HL-60 (cell line): ENCODE measurements at regions not wholly inside any gene's neighbourhood (a gene's known extent, or its start where the extent isn't known, plus 50 kb on each side); places are given as distances from the start of the nearest gene placed in this dataset.

Experiments used
- POLR2AphosphoS5 ChIP-seq: IDR thresholded peaks from 2 replicates; pipeline ENCODE4 v1.6.1; 2012; ENCODE audit warnings: low read depth
- TF ChIP-seq, protein P1 (sequence below): IDR thresholded peaks from one replicate; pipeline ENCODE4 v1.5.1; 2011; ENCODE audit warnings: low read length, control low read depth, inconsistent platforms; ENCODE audit not compliant: insufficient read depth

DNA sequence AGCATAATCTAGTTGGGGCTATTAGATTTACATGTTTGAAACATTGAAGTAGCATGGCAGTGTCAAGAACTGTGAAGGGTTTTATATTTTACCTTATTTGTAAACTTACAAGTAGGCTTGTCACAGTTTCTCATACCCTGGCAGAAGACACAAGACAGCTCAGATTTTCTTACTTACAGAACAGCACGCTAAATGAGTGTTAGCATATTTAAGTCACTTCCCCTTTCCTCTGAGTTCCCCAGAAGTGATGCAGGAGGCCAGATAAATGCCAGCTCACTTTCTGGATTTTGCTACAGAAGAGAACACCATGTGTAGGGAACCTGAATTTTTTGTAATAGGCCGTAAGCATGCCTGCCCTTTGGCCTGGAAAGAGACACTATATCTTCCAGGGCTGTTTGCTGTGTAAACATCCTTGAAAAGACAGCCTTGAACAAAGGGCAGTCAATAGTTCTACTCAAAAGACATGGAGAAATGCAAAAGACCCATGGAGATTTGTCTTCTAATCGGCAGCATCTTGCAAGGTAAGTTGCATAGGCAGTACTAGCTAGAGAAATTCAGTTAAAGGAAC lies 279.1 kb downstream of the PHF14 start:
- TF ChIP-seq, protein P1, sequence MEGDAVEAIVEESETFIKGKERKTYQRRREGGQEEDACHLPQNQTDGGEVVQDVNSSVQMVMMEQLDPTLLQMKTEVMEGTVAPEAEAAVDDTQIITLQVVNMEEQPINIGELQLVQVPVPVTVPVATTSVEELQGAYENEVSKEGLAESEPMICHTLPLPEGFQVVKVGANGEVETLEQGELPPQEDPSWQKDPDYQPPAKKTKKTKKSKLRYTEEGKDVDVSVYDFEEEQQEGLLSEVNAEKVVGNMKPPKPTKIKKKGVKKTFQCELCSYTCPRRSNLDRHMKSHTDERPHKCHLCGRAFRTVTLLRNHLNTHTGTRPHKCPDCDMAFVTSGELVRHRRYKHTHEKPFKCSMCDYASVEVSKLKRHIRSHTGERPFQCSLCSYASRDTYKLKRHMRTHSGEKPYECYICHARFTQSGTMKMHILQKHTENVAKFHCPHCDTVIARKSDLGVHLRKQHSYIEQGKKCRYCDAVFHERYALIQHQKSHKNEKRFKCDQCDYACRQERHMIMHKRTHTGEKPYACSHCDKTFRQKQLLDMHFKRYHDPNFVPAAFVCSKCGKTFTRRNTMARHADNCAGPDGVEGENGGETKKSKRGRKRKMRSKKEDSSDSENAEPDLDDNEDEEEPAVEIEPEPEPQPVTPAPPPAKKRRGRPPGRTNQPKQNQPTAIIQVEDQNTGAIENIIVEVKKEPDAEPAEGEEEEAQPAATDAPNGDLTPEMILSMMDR = no peak
- no peak for TF ChIP-seq POLR2AphosphoS5
